K562 (cell line): ENCODE measurements at regions not wholly inside any gene's neighbourhood (a gene's known extent, or its start where the extent isn't known, plus 50 kb on each side); places are given as distances from the start of the nearest gene placed in this dataset.

Experiments
- ATAC-seq: fragments of 200-7000 bp; cut with Tn5 transposase; 3 replicates; pipeline ENCODE4 v1.9.1; 2020; ENCODE audit warnings: moderate library complexity
- BruUV-seq: library from RNA; stranded (reverse); fragments of 400-500 nt; replicated peaks from 2 replicates; lab custom pipeline; 2021; lab: Mats Ljungman, UMichigan
- CTCF ChIA-PET: fragments of 300-600 bp; formaldehyde crosslinking; extraction: SDS; loops from one replicate; lab custom pipeline; 2021; ENCODE audit warnings: low intra/inter-chr PET ratio; lab: Yijun Ruan, JAX
- POLR2A ChIA-PET: fragments of 300-600, 350-650 bp; sonication (Branson Sonifier 250); formaldehyde crosslinking; extraction: SDS; loops from one replicate; lab custom pipeline; 2021; ENCODE audit warnings: antibody characterized with exemption, inconsistent platforms; lab: Yijun Ruan, JAX
- DNase-seq, 4 experiments: peaks; one replicate each; pipeline versions ENCODE4 v3.0.0 to v3.0.0-alpha.2; 2011 to 2018; ENCODE audit warnings: low spot score in 3 of 4, mixed read lengths in 3 of 4; ENCODE audit errors: extremely low read depth in 1 of 4
- FAIRE-seq: peaks from 2 replicates; lab custom pipeline; 2011; peaks lifted over from hg19 to GRCh38; lab: Jason Lieb, UNC
- H2AFZ ChIP-seq: 2 replicates; pipeline ENCODE4 v1.6.0; 2011; ENCODE audit warnings: low read depth, low read length, control low read depth, inconsistent platforms
- H3K27ac ChIP-seq: fragments of 200-600 bp; 3 replicates; pipeline ENCODE4 v1.8.0; 2011; ENCODE audit warnings: low read depth, mild to moderate bottlenecking, control low read depth, inconsistent platforms, low read length, moderate library complexity, mixed read lengths; ENCODE audit errors: extremely low read depth
- H3K27me3 ChIP-seq, 2 experiments: fragments of 300-600 bp in 1 of 2; 2 replicates in 1 of 2; 3 replicates in 1 of 2; pipeline versions ENCODE4 v1.6.0 to v1.8.0; 2011; ENCODE audit warnings: inconsistent platforms in 2 of 2, low read length in 2 of 2, mild to moderate bottlenecking in 1 of 2, mixed read lengths in 1 of 2, moderate library complexity in 1 of 2; ENCODE audit not compliant: control insufficient read depth in 2 of 2, insufficient read depth in 2 of 2
- H3K36me3 ChIP-seq: fragments of 300-600 bp; 3 replicates; pipeline ENCODE4 v1.8.0; 2011; ENCODE audit warnings: mild to moderate bottlenecking, low read length, inconsistent platforms; ENCODE audit not compliant: control insufficient read depth, insufficient read depth
- H3K4me1 ChIP-seq, 2 experiments: fragments of 200-600 bp in 1 of 2; replicated peaks in 1 of 2; 2 replicates in 1 of 2; 3 replicates in 1 of 2; pipeline versions ENCODE4 v1.5.1 to v1.8.0; 2011; ENCODE audit warnings: inconsistent platforms in 2 of 2, low read length in 2 of 2, mild to moderate bottlenecking in 1 of 2, mixed read lengths in 1 of 2, moderate library complexity in 1 of 2; ENCODE audit not compliant: control insufficient read depth in 2 of 2, insufficient read depth in 2 of 2
- H3K4me2 ChIP-seq: 2 replicates; pipeline ENCODE4 v1.6.1; 2011; ENCODE audit warnings: low read length, control low read depth, inconsistent platforms, mixed read lengths; ENCODE audit not compliant: insufficient read depth
- H3K4me3 ChIP-seq: fragments of 200-600 bp; sonication (generic), shearing (Covaris generic); 2 replicates; pipeline ENCODE4 v1.5.1; 2016; ENCODE audit warnings: control low read depth, inconsistent platforms
- H3K79me2 ChIP-seq: fragments of 200-600 bp; 3 replicates; pipeline ENCODE4 v1.8.0; 2011; ENCODE audit warnings: low read length, inconsistent platforms; ENCODE audit not compliant: control insufficient read depth, insufficient read depth
- H3K9ac ChIP-seq, 2 experiments: 2 replicates each; pipeline versions ENCODE4 v1.6.0 to v1.6.1; 2011; ENCODE audit warnings: low read depth in 2 of 2, low read length in 2 of 2, control low read depth in 1 of 2, inconsistent platforms in 1 of 2, mild to moderate bottlenecking in 1 of 2, mixed read lengths in 1 of 2; ENCODE audit not compliant: insufficient read depth in 1 of 2
- H3K9me1 ChIP-seq: one replicate; pipeline ENCODE4 v1.6.0; 2011; ENCODE audit warnings: inconsistent platforms, mild to moderate bottlenecking, low read length, moderate library complexity; ENCODE audit not compliant: control insufficient read depth, insufficient read depth
- H3K9me3 ChIP-seq: replicated peaks from 2 replicates; pipeline ENCODE4 v1.5.1; 2011; ENCODE audit warnings: low read depth, low read length, inconsistent platforms; ENCODE audit not compliant: control insufficient read depth, insufficient read depth
- H4K20me1 ChIP-seq: replicated peaks from 2 replicates; pipeline ENCODE4 v1.6.1; 2011; ENCODE audit warnings: low read length, inconsistent platforms, mixed read lengths; ENCODE audit not compliant: control insufficient read depth, insufficient read depth
- BRD4 ChIP-seq: fragments of 200-600 bp; sonication (generic); IDR thresholded peaks from 2 replicates; pipeline ENCODE4 v1.6.1; 2017; ENCODE audit warnings: inconsistent platforms
- CHD1 ChIP-seq: fragments of 200-600 bp; sonication (generic); IDR thresholded peaks from one replicate; pipeline ENCODE4 v1.6.1; 2012; ENCODE audit warnings: mild to moderate bottlenecking, moderate library complexity, low read length, inconsistent platforms
- CREB1 ChIP-seq, 2 experiments: sonication (generic) in 1 of 2; formaldehyde crosslinking in 1 of 2; IDR thresholded peaks; 2 replicates each; pipeline versions ENCODE4 v1.6.1 to v1.8.0; 2012 to 2022; ENCODE audit warnings: inconsistent platforms in 1 of 2, mild to moderate bottlenecking in 1 of 2, missing genetic modification reagents in 1 of 2, moderate library complexity in 1 of 2
- HDAC2 ChIP-seq: fragments of 450-650 bp; IDR thresholded peaks from 2 replicates; pipeline ENCODE4 v1.6.1; 2016; ENCODE audit warnings: mild to moderate bottlenecking
- JUND ChIP-seq, 2 experiments: IDR thresholded peaks; 2 replicates in 1 of 2; 3 replicates in 1 of 2; pipeline ENCODE4 v1.6.1; 2011; ENCODE audit warnings: borderline replicate concordance in 2 of 2, low read depth in 2 of 2, low read length in 2 of 2, improper control_type of control experiment in 1 of 2, missing biosample characterization in 1 of 2, missing genetic modification characterization in 1 of 2, missing genetic modification reagents in 1 of 2
- NCOR1 ChIP-seq: fragments of 450-650 bp; IDR thresholded peaks from 2 replicates; pipeline ENCODE4 v1.6.1; 2016; ENCODE audit warnings: mild to moderate bottlenecking, moderate library complexity
- NFRKB ChIP-seq: fragments of 450-650 bp; IDR thresholded peaks from 2 replicates; pipeline ENCODE4 v1.6.1; 2016; ENCODE audit warnings: low read depth
- NR2F6 ChIP-seq: fragments of 450-650 bp; formaldehyde crosslinking; IDR thresholded peaks from 2 replicates; pipeline ENCODE4 v1.4.0; 2020; ENCODE audit warnings: mild to moderate bottlenecking
- PML ChIP-seq: IDR thresholded peaks from 2 replicates; pipeline ENCODE4 v1.6.1; 2012; ENCODE audit warnings: low read length, inconsistent platforms
- SLC30A9 ChIP-seq: fragments of 250-450 bp; sonication (Bioruptor Pico); IDR thresholded peaks from 2 replicates; pipeline ENCODE4 v1.8.0; 2022; ENCODE audit warnings: mild to moderate bottlenecking, moderate library complexity
- SRSF7 ChIP-seq: fragments of 200-400 bp; formaldehyde crosslinking; optimal IDR thresholded peaks from 2 replicates; pipeline ENCODE3; 2017; ENCODE audit warnings: mild to moderate bottlenecking, low read depth, low read length
- THRAP3 ChIP-seq: fragments of 450-650 bp; IDR thresholded peaks from 2 replicates; pipeline ENCODE4 v1.6.1; 2016; ENCODE audit warnings: mild to moderate bottlenecking, inconsistent platforms, borderline replicate concordance
- U2AF1 ChIP-seq: fragments of 200-400 bp; formaldehyde crosslinking; optimal IDR thresholded peaks from 2 replicates; pipeline ENCODE3; 2017; ENCODE audit warnings: mild to moderate bottlenecking, low read depth, low read length, moderate library complexity
- ZFX ChIP-seq: sonication (generic); formaldehyde crosslinking; IDR thresholded peaks from 2 replicates; pipeline ENCODE4 v1.8.0; 2022; ENCODE audit warnings: mild to moderate bottlenecking, missing genetic modification reagents, moderate library complexity
- ZNF124 ChIP-seq: sonication (generic); formaldehyde crosslinking; IDR thresholded peaks from 2 replicates; pipeline ENCODE4 v1.8.1; 2022; ENCODE audit warnings: missing genetic modification reagents
- ZNF140 ChIP-seq: fragments of 250-450 bp; sonication (Bioruptor Pico); IDR thresholded peaks from 2 replicates; pipeline ENCODE4 v1.8.0; 2021; ENCODE audit warnings: moderate library complexity, mild to moderate bottlenecking, inconsistent platforms
- WGBS: fragments of 100-300 bp; shearing (Covaris generic); methylation state at CpG from one replicate; pipeline ENCODE4 v1.1.6; 2016; ENCODE audit warnings: low coverage, mixed read lengths; ENCODE audit not compliant: insufficient coverage; ENCODE audit errors: missing lambda C conversion rate; 5-methylcytosine and 5-hydroxymethylcytosine counted together
- in situ Hi-C: fragments of 300-500 bp; cut with MboI; formaldehyde crosslinking; loops from 4 replicates; pipeline ENCODE4 v1.15.0; 2018; ENCODE audit warnings: inconsistent platforms, mixed read lengths
- intact Hi-C: fragments of 100-400 bp; cut with micrococcal nuclease; formaldehyde crosslinking; loops from 2 replicates; pipeline ENCODE4 v1.14.2; 2022
- TF ChIP-seq, protein P1 (sequence below): sonication (generic); formaldehyde crosslinking; IDR thresholded peaks from 2 replicates; pipeline ENCODE4 v1.4.0; 2020; ENCODE audit warnings: mild to moderate bottlenecking, missing genetic modification reagents
- TF ChIP-seq, protein P2 (sequence below): sonication (generic); IDR thresholded peaks from 2 replicates; pipeline ENCODE4 v1.6.1; 2016

DNA sequence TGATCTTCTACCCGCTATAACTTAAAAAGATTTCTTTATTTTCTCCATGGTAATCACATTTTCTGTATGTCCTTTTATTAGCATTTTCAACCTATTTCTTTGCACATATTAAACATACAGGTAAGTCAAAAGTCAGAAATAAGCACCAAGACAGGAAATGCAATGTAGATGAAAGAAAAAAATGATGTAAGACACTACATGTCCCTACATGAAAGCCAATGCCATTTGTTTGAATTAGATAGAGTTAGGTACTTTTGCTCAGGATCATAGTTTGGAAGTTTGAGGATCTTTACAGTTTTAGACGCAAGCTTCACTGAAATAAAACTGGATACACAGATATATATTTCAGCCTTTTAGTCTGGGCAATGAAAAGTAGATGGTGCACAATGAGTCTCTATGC, 453.1 kb upstream of the MEF2C start:
- Histone ChIP-seq H3K36me3 (no peaks in the 10 kb centered on the region), H3K79me2 (no peaks in the 10 kb centered on the region)
- intact Hi-C loops (no loop called here), in situ Hi-C loops (no loop called here)
- DNase-seq (no peak), ATAC-seq (no peak)
- no TSS peak for BruUV-seq
- TF ChIP-seq BRD4 (no peak), ZNF124 (no peak), U2AF1 (no peak), JUND (IDR thresholded peaks at IDR 0.05; ENCODE audit: borderline replicate concordance, low read depth, low read length) (no peak), JUND (tag; IDR thresholded peaks at IDR 0.05; ENCODE audit: borderline replicate concordance, low read depth, low read length) (no peak), NFRKB (no peak), NCOR1 (no peak), PML (no peak), HDAC2 (no peak), THRAP3 (no peak), CHD1 (no peak), SLC30A9 (no peak), SRSF7 (no peak), CREB1 (IDR thresholded peaks at IDR 0.05) (no peak), CREB1 (CRISPR knock-in tag; IDR thresholded peaks at IDR 0.05) (no peak), NR2F6 (CRISPR knock-in tag) (no peak), ZNF140 (CRISPR knock-in tag) (no peak), ZFX (CRISPR knock-in tag) (no peak)
- TF ChIP-seq, protein P1, sequence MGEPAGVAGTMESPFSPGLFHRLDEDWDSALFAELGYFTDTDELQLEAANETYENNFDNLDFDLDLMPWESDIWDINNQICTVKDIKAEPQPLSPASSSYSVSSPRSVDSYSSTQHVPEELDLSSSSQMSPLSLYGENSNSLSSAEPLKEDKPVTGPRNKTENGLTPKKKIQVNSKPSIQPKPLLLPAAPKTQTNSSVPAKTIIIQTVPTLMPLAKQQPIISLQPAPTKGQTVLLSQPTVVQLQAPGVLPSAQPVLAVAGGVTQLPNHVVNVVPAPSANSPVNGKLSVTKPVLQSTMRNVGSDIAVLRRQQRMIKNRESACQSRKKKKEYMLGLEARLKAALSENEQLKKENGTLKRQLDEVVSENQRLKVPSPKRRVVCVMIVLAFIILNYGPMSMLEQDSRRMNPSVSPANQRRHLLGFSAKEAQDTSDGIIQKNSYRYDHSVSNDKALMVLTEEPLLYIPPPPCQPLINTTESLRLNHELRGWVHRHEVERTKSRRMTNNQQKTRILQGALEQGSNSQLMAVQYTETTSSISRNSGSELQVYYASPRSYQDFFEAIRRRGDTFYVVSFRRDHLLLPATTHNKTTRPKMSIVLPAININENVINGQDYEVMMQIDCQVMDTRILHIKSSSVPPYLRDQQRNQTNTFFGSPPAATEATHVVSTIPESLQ, result no peak
- TF ChIP-seq, protein P2, sequence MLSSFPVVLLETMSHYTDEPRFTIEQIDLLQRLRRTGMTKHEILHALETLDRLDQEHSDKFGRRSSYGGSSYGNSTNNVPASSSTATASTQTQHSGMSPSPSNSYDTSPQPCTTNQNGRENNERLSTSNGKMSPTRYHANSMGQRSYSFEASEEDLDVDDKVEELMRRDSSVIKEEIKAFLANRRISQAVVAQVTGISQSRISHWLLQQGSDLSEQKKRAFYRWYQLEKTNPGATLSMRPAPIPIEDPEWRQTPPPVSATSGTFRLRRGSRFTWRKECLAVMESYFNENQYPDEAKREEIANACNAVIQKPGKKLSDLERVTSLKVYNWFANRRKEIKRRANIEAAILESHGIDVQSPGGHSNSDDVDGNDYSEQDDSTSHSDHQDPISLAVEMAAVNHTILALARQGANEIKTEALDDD, result no peak
- TF ChIP-seq, all 486 proteins: peak for 0
- FAIRE-seq, result no peak
- Histone ChIP-seq H2AFZ (no peak overlapping the region), H3K9ac (no peak overlapping the region), H3K27ac (no peak overlapping the region), H3K27me3 (no peaks in the 10 kb centered on the region), H3K4me1 (no peaks in the 10 kb centered on the region), H3K4me2 (no peak overlapping the region), H4K20me1 (no peaks in the 10 kb centered on the region), H3K4me3 (no peak overlapping the region), H3K9me3 (no peaks in the 10 kb centered on the region), H3K9me1 (no peaks in the 10 kb centered on the region)
- ChIA-PET POLR2A (no interaction called here), CTCF (no interaction called here)
- 47% methylated on average over 2 of the region's 2 CpGs for WGBS
